ENCODE measurements at regions not wholly inside any gene's neighbourhood (a gene's known extent, or its start where the extent isn't known, plus 50 kb on each side); places are given as distances from the start of the nearest gene placed in this dataset.

DNA sequence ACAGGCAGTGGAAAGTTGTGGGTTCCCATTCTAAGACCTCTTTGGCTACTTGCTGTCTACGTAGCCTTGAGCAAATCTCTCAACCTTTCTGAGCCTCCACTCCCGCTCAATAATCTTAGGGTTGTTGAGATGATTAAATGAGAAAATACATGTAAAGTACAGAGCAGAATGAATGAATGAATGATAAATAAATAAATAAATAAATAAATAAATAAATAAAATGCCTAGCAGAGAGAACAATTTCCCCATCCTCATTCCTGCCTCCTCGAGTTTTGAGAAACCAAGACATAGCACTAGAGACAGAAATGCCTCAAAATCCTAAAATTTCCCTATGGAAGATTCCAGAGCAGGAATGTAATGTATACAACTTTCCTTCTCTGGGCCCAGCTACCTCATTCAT is 128.3 kb upstream of the RAD23B start:
- no peaks in the 10 kb centered on the region for H3K9me3 ChIP-seq (ENCODE audit: control insufficient read depth, low read length)
- H3K4me1 ChIP-seq (ENCODE audit: control insufficient read depth, insufficient read depth, low read length, poor library complexity, severe bottlenecking) = no peaks in the 10 kb centered on the region
- no peaks in the 10 kb centered on the region for H3K27me3 ChIP-seq (replicated peaks; ENCODE audit: control insufficient read depth, insufficient read depth, low read length, poor library complexity, severe bottlenecking)
- no peaks in the 10 kb centered on the region for H3K36me3 ChIP-seq (ENCODE audit: control insufficient read depth, insufficient read depth, low read length)
- no peak overlapping the region for H3K4me3 ChIP-seq (ENCODE audit: insufficient read depth, low read depth, low read length, poor library complexity, severe bottlenecking)
- DNase-seq = no peak
- H3K27ac ChIP-seq (ENCODE audit: insufficient read depth, low read length, poor library complexity, severe bottlenecking) = no peak overlapping the region

DNA sequence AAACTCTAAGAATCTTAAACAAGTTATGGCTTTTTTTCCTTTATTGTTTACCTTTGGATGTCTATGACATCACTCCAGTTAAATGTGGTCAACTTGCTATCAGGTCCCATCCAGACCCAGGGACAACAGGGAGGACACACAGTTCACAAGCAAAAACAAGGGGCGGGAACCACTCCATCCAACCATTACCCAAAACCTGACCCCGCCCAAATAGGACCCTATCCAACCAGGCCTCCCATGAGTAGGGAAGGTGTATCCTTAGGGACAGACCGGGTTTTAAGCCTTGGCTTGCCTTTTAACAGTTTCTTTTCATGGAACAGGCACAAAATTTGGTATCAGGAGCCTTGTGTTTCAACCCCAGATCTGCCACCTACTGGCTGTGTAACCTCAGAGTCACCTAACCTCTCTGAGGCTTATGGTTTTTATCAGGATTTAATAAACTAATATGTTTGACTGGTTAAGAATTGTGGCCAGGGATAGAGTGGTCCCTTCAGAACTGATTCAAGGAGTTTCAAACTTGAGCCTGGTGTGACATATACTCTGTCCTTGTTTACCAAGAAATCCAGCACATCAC is 127.7 kb upstream of the RAD23B start:
- Histone ChIP-seq H3K9me3 (ENCODE audit: control insufficient read depth, low read length) (no peaks in the 10 kb centered on the region), H3K36me3 (ENCODE audit: control insufficient read depth, insufficient read depth, low read length) (no peaks in the 10 kb centered on the region), H3K4me1 (ENCODE audit: control insufficient read depth, insufficient read depth, low read length, poor library complexity, severe bottlenecking) (no peaks in the 10 kb centered on the region), H3K27me3 (replicated peaks; ENCODE audit: control insufficient read depth, insufficient read depth, low read length, poor library complexity, severe bottlenecking) (no peaks in the 10 kb centered on the region), H3K27ac (ENCODE audit: insufficient read depth, low read length, poor library complexity, severe bottlenecking) (no peak overlapping the region), H3K4me3 (ENCODE audit: insufficient read depth, low read depth, low read length, poor library complexity, severe bottlenecking) (no peak overlapping the region)
- DNase-seq = no peak

DNA sequence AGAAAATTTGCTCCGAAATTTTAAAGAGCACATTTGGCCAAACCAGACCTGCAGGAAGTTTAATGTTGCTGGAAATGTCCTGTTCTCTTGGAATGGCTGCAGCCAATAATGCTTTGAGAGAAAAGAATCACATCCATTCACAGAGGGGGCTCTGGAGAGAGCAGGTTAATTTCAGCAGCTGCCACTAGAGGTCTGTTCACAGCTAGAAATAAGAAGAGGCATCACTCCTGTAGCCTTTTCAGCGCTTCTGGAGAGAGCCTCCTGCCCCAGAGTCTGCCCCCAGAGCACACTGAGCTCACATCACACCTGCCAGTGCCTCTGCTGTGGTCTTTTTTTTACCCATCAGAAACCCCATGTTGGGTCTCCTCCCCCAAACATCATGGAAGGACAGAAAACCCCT is 124.8 kb upstream of the RAD23B start:
- Histone ChIP-seq H3K4me1 (ENCODE audit: control insufficient read depth, insufficient read depth, low read length, poor library complexity, severe bottlenecking) (no peaks in the 10 kb centered on the region), H3K36me3 (ENCODE audit: control insufficient read depth, insufficient read depth, low read length) (no peaks in the 10 kb centered on the region), H3K9me3 (ENCODE audit: control insufficient read depth, low read length) (no peaks in the 10 kb centered on the region), H3K4me3 (ENCODE audit: insufficient read depth, low read depth, low read length, poor library complexity, severe bottlenecking) (no peak overlapping the region), H3K27ac (ENCODE audit: insufficient read depth, low read length, poor library complexity, severe bottlenecking) (no peak overlapping the region), H3K27me3 (replicated peaks; ENCODE audit: control insufficient read depth, insufficient read depth, low read length, poor library complexity, severe bottlenecking) (no peaks in the 10 kb centered on the region)
- no peak for DNase-seq

DNA sequence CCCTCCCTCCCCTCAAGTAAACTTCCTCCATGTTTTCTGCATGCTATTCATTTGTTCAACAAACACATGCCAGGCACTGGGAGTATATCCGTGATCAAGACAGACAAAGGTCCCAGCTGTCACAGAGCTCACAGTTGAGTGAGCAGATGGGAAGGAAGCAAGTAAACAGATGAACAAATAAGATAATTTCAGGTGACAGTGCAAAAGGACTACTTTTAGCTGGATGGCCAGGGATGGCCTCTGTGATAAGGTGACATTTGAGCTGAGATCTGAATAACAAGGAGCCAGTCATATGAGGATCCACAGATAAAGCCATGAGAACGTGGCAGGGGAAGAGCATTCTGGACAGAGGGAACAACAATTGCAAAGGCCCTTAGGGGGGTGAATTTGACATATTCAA is 121.7 kb upstream of the RAD23B start:
- Histone ChIP-seq H3K4me1 (ENCODE audit: control insufficient read depth, insufficient read depth, low read length, poor library complexity, severe bottlenecking) (no peaks in the 10 kb centered on the region), H3K9me3 (ENCODE audit: control insufficient read depth, low read length) (no peaks in the 10 kb centered on the region), H3K27ac (ENCODE audit: insufficient read depth, low read length, poor library complexity, severe bottlenecking) (no peak overlapping the region), H3K36me3 (ENCODE audit: control insufficient read depth, insufficient read depth, low read length) (no peaks in the 10 kb centered on the region), H3K27me3 (replicated peaks; ENCODE audit: control insufficient read depth, insufficient read depth, low read length, poor library complexity, severe bottlenecking) (no peaks in the 10 kb centered on the region), H3K4me3 (ENCODE audit: insufficient read depth, low read depth, low read length, poor library complexity, severe bottlenecking) (no peak overlapping the region)
- no peak for DNase-seq

DNA sequence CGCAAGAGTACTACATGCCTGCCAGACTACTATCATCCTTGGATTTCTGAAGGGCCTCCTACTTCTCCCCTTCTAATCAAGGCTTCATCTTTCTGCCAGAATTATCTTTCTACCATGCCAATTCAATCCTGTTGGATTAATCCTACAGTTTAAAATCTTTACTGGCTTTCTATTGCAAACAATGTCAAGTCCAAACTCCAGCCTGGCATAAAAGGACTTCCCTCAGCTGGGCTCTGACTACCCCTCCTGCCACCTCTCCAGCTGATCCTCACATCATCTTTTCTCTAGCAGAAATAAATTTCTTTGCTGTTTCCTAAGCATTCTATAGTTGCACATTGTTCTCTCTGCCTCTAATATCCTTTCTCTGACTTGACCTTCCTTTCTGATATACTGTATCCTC is 119.7 kb upstream of the RAD23B start:
- DNase-seq = no peak
- no peaks in the 10 kb centered on the region for H3K9me3 ChIP-seq (ENCODE audit: control insufficient read depth, low read length)
- H3K4me3 ChIP-seq (ENCODE audit: insufficient read depth, low read depth, low read length, poor library complexity, severe bottlenecking) = no peak overlapping the region
- no peaks in the 10 kb centered on the region for H3K4me1 ChIP-seq (ENCODE audit: control insufficient read depth, insufficient read depth, low read length, poor library complexity, severe bottlenecking)
- no peak overlapping the region for H3K27ac ChIP-seq (ENCODE audit: insufficient read depth, low read length, poor library complexity, severe bottlenecking)
- H3K36me3 ChIP-seq (ENCODE audit: control insufficient read depth, insufficient read depth, low read length) = no peaks in the 10 kb centered on the region
- H3K27me3 ChIP-seq (replicated peaks; ENCODE audit: control insufficient read depth, insufficient read depth, low read length, poor library complexity, severe bottlenecking) = no peaks in the 10 kb centered on the region

DNA sequence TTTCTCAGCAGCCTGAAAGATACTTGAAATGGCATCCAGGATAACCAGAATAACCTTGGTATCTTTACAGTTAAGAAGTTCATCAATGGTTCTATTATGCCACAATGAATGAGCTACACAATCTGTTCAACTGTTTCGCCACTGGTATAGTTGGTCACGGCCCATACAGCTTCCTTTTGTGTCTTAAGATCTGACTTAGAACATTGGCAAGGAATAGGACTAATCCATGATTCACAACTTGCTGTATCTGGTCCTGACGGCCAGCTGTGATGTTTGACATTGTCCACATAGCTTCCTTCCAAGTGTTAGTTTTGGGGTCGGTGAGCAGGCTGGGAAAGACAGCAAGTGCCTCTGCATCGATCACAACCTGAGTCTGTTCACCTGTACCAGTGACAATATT is 113.3 kb upstream of the RAD23B start:
- no peaks in the 10 kb centered on the region for H3K9me3 ChIP-seq (ENCODE audit: control insufficient read depth, low read length)

GRCh38 chr9:107170801-107171200 is 112.3 kb upstream of the RAD23B start:
- Histone ChIP-seq H3K27me3 (replicated peaks; ENCODE audit: control insufficient read depth, insufficient read depth, low read length, poor library complexity, severe bottlenecking) (no peaks in the 10 kb centered on the region), H3K9me3 (ENCODE audit: control insufficient read depth, low read length) (no peaks in the 10 kb centered on the region), H3K36me3 (ENCODE audit: control insufficient read depth, insufficient read depth, low read length) (no peaks in the 10 kb centered on the region), H3K4me3 (ENCODE audit: insufficient read depth, low read depth, low read length, poor library complexity, severe bottlenecking) (no peak overlapping the region), H3K4me1 (ENCODE audit: control insufficient read depth, insufficient read depth, low read length, poor library complexity, severe bottlenecking) (no peaks in the 10 kb centered on the region), H3K27ac (ENCODE audit: insufficient read depth, low read length, poor library complexity, severe bottlenecking) (no peak overlapping the region)
- DNase-seq = no peak

More for the DNA sequence above, 113.3 kb upstream of the RAD23B start:
- no peaks in the 10 kb centered on the region for H3K27me3 ChIP-seq (replicated peaks; ENCODE audit: control insufficient read depth, insufficient read depth, low read length, poor library complexity, severe bottlenecking)
- no peak for DNase-seq
- no peaks in the 10 kb centered on the region for H3K4me1 ChIP-seq (ENCODE audit: control insufficient read depth, insufficient read depth, low read length, poor library complexity, severe bottlenecking)
- H3K4me3 ChIP-seq (ENCODE audit: insufficient read depth, low read depth, low read length, poor library complexity, severe bottlenecking) = no peak overlapping the region
- no peaks in the 10 kb centered on the region for H3K36me3 ChIP-seq (ENCODE audit: control insufficient read depth, insufficient read depth, low read length)
- H3K27ac ChIP-seq (ENCODE audit: insufficient read depth, low read length, poor library complexity, severe bottlenecking) = no peak overlapping the region

GRCh38 chr9:107172160-107172978 is 110.7 kb upstream of the RAD23B start:
- peak in 2 of 3 donors; percentile 1 to 27 for DNase-seq
- H3K27ac ChIP-seq (ENCODE audit: insufficient read depth, low read length, poor library complexity, severe bottlenecking) = no peak overlapping the region
- no peak overlapping the region for H3K4me3 ChIP-seq (ENCODE audit: insufficient read depth, low read depth, low read length, poor library complexity, severe bottlenecking)
- no peaks in the 10 kb centered on the region for H3K9me3 ChIP-seq (ENCODE audit: control insufficient read depth, low read length)
- no peaks in the 10 kb centered on the region for H3K27me3 ChIP-seq (replicated peaks; ENCODE audit: control insufficient read depth, insufficient read depth, low read length, poor library complexity, severe bottlenecking)
- no peaks in the 10 kb centered on the region for H3K36me3 ChIP-seq (ENCODE audit: control insufficient read depth, insufficient read depth, low read length)
- no peaks in the 10 kb centered on the region for H3K4me1 ChIP-seq (ENCODE audit: control insufficient read depth, insufficient read depth, low read length, poor library complexity, severe bottlenecking)

DNA sequence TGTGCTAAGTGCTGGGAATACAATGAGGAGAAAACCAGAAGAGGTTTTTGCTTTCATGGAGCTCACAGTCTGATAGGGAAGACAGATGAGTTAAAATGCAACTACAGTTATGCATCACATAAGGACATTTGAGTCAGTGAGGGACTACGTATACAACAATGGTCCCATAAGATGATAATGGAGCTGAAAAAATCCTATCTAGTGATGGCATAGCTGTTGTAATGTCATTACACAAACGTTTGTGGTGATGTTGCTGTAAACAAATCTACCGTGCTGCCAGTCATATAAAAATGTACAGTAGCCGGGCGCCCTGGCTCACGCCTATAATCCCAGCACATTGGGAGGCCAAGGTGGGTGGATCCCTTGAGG is 110.1 kb upstream of the RAD23B start:
- Histone ChIP-seq H3K4me3 (ENCODE audit: insufficient read depth, low read depth, low read length, poor library complexity, severe bottlenecking) (no peak overlapping the region), H3K36me3 (ENCODE audit: control insufficient read depth, insufficient read depth, low read length) (no peaks in the 10 kb centered on the region), H3K27me3 (replicated peaks; ENCODE audit: control insufficient read depth, insufficient read depth, low read length, poor library complexity, severe bottlenecking) (no peaks in the 10 kb centered on the region), H3K27ac (ENCODE audit: insufficient read depth, low read length, poor library complexity, severe bottlenecking) (no peak overlapping the region), H3K4me1 (ENCODE audit: control insufficient read depth, insufficient read depth, low read length, poor library complexity, severe bottlenecking) (no peaks in the 10 kb centered on the region), H3K9me3 (ENCODE audit: control insufficient read depth, low read length) (no peaks in the 10 kb centered on the region)
- DNase-seq = no peak

GRCh38 chr9:107173422-107174180 is 109.5 kb upstream of the RAD23B start:
- no peak overlapping the region for H3K27ac ChIP-seq (ENCODE audit: insufficient read depth, low read length, poor library complexity, severe bottlenecking)
- H3K4me3 ChIP-seq (ENCODE audit: insufficient read depth, low read depth, low read length, poor library complexity, severe bottlenecking) = no peak overlapping the region
- H3K9me3 ChIP-seq (ENCODE audit: control insufficient read depth, low read length) = no peaks in the 10 kb centered on the region
- no peaks in the 10 kb centered on the region for H3K36me3 ChIP-seq (ENCODE audit: control insufficient read depth, insufficient read depth, low read length)
- no peaks in the 10 kb centered on the region for H3K4me1 ChIP-seq (ENCODE audit: control insufficient read depth, insufficient read depth, low read length, poor library complexity, severe bottlenecking)
- H3K27me3 ChIP-seq (replicated peaks; ENCODE audit: control insufficient read depth, insufficient read depth, low read length, poor library complexity, severe bottlenecking) = no peaks in the 10 kb centered on the region
- DNase-seq = no peak

All from effector memory CD4-positive, alpha-beta T cell (primary cell).